ENCODE measurements at regions not wholly inside any gene's neighbourhood (a gene's known extent, or its start where the extent isn't known, plus 50 kb on each side); places are given as distances from the start of the nearest gene placed in this dataset.

- Mint-ChIP-seq H3K36me3 (ENCODE audit: insufficient read depth, unreplicated experiment) (no peaks in the 10 kb centered on the region), H3K9me3 (ENCODE audit: unreplicated experiment) (peaks cover 6% of the 10 kb centered on the region), H3K27ac (ENCODE audit: low read depth, unreplicated experiment) (no peak overlapping the region), H3K27me3 (ENCODE audit: insufficient read depth, unreplicated experiment) (no peaks in the 10 kb centered on the region), H3K4me1 (ENCODE audit: insufficient read depth, unreplicated experiment) (no peaks in the 10 kb centered on the region), H3K4me3 (ENCODE audit: unreplicated experiment) (no peak overlapping the region)
- BruUV-seq (replicated peaks), result no TSS peak
- intact Hi-C loops (cut with micrococcal nuclease), result no loop called here
- ChIA-PET POLR2A (interaction anchor here (0.7 to 1.1 kb wide), 2 partner anchors 23 to 24 kb away, joined by 3 read pairs; no protein-coding TSS in a partner anchor), CTCF (no interaction called here)
- no peak for TF ChIP-seq CTCF (IDR thresholded peaks at IDR 0.05; ENCODE audit: unreplicated experiment)
- DNase-seq (ENCODE audit: unreplicated experiment), result no peak
Measured at GRCh38 chr1:55420026-55420425, 204.9 kb upstream of the USP24 start.

- CTCF ChIA-PET, result interaction anchor here (1.7 kb wide), 1 partner anchor 9 kb away, joined by 5 read pairs; no protein-coding TSS in a partner anchor
- Mint-ChIP-seq H3K36me3 (ENCODE audit: insufficient read depth, unreplicated experiment) (peaks cover 6% of the 10 kb centered on the region), H3K27ac (ENCODE audit: low read depth, unreplicated experiment) (no peak overlapping the region), H3K4me3 (ENCODE audit: unreplicated experiment) (no peak overlapping the region), H3K27me3 (ENCODE audit: insufficient read depth, unreplicated experiment) (no peaks in the 10 kb centered on the region), H3K9me3 (ENCODE audit: unreplicated experiment) (peaks cover 8% of the 10 kb centered on the region), H3K4me1 (ENCODE audit: insufficient read depth, unreplicated experiment) (no peaks in the 10 kb centered on the region)
- intact Hi-C loops (cut with micrococcal nuclease), result no loop called here
- POLR2A ChIA-PET, result interaction anchor here (1.0 kb wide), 1 partner anchor 10 kb away, joined by 3 read pairs; no protein-coding TSS in a partner anchor
- no TSS peak for BruUV-seq (replicated peaks)
- TF ChIP-seq CTCF (IDR thresholded peaks at IDR 0.05; ENCODE audit: unreplicated experiment), result no peak
- no peak for DNase-seq (ENCODE audit: unreplicated experiment)
Measured at GRCh38 chr1:55418208-55419000, 203.2 kb upstream of the USP24 start.

- Mint-ChIP-seq H3K36me3 (ENCODE audit: insufficient read depth, unreplicated experiment) (peaks cover 6% of the 10 kb centered on the region), H3K4me1 (ENCODE audit: insufficient read depth, unreplicated experiment) (no peaks in the 10 kb centered on the region), H3K27me3 (ENCODE audit: insufficient read depth, unreplicated experiment) (no peaks in the 10 kb centered on the region), H3K9me3 (ENCODE audit: unreplicated experiment) (peaks cover 8% of the 10 kb centered on the region), H3K27ac (ENCODE audit: low read depth, unreplicated experiment) (no peak overlapping the region), H3K4me3 (ENCODE audit: unreplicated experiment) (no peak overlapping the region)
- TF ChIP-seq CTCF (IDR thresholded peaks at IDR 0.05; ENCODE audit: unreplicated experiment), result no peak
- ChIA-PET CTCF (no interaction called here), POLR2A (no interaction called here)
- no peak for DNase-seq (ENCODE audit: unreplicated experiment)
- intact Hi-C loops (cut with micrococcal nuclease), result no loop called here
- BruUV-seq (replicated peaks), result no TSS peak
Measured at GRCh38 chr1:55416164-55416842, 201.1 kb upstream of the USP24 start.

- intact Hi-C loops (cut with micrococcal nuclease), result no loop called here
- ChIA-PET CTCF (no interaction called here), POLR2A (no interaction called here)
- Mint-ChIP-seq H3K4me1 (ENCODE audit: insufficient read depth, unreplicated experiment) (no peaks in the 10 kb centered on the region), H3K36me3 (ENCODE audit: insufficient read depth, unreplicated experiment) (peaks cover 6% of the 10 kb centered on the region), H3K27ac (ENCODE audit: low read depth, unreplicated experiment) (no peak overlapping the region), H3K9me3 (ENCODE audit: unreplicated experiment) (peaks cover 8% of the 10 kb centered on the region), H3K4me3 (ENCODE audit: unreplicated experiment) (no peak overlapping the region), H3K27me3 (ENCODE audit: insufficient read depth, unreplicated experiment) (no peaks in the 10 kb centered on the region)
- no peak for DNase-seq (ENCODE audit: unreplicated experiment)
- TF ChIP-seq CTCF (IDR thresholded peaks at IDR 0.05; ENCODE audit: unreplicated experiment), result no peak
- BruUV-seq (replicated peaks), result no TSS peak
Measured at GRCh38 chr1:55413286-55413685, 198.1 kb upstream of the USP24 start.

Data from MCF 10A (cell line).